Erythroblast (primary cell): ENCODE measurements at regions not wholly inside any gene's neighbourhood (a gene's known extent, or its start where the extent isn't known, plus 50 kb on each side); places are given as distances from the start of the nearest gene placed in this dataset.

ENCODE experiments used
- GATA1 ChIP-seq: IDR thresholded peaks from 2 replicates; pipeline ENCODE4 v1.6.1; 2011; ENCODE audit warnings: low read depth, mild to moderate bottlenecking, control low read depth, low read length, moderate library complexity
- POLR2A ChIP-seq: IDR thresholded peaks from 2 replicates; pipeline ENCODE4 v1.6.1; 2011; ENCODE audit warnings: mild to moderate bottlenecking, low read length

- TF ChIP-seq POLR2A: no peak
- no peak for TF ChIP-seq GATA1
These were observed 516.5 kb downstream of the XIRP2 start for GRCh38 chr2:167404627-167405284.
